H1 (cell line): ENCODE measurements at regions not wholly inside any gene's neighbourhood (a gene's known extent, or its start where the extent isn't known, plus 50 kb on each side); places are given as distances from the start of the nearest gene placed in this dataset.

Source experiments
- CTCF ChIA-PET: fragments of 300-600 bp; sonication (Branson Sonifier 250); formaldehyde crosslinking; loops from one replicate; lab custom pipeline; 2021; ENCODE audit not compliant: partially characterized antibody; lab: Charles Lee
- POLR2A ChIA-PET: fragments of 300-600 bp; sonication (Branson Sonifier 250); formaldehyde crosslinking; loops from one replicate; lab custom pipeline; 2021; ENCODE audit warnings: inconsistent platforms; ENCODE audit not compliant: partially characterized antibody; lab: Charles Lee
- DNase-seq, 2 experiments: peaks; one replicate each; pipeline versions ENCODE4 v3.0.0 to v3.0.0-alpha.2; 2010 to 2022; ENCODE audit warnings: low spot score in 2 of 2, low read depth in 1 of 2, mixed read lengths in 1 of 2
- FAIRE-seq: peaks from 2 replicates; lab custom pipeline; 2011; peaks lifted over from hg19 to GRCh38; lab: Jason Lieb, UNC
- H2AFZ ChIP-seq: 2 replicates; pipeline ENCODE4 v1.8.1; 2012; ENCODE audit warnings: low read length, inconsistent platforms
- H2AK5ac ChIP-seq: 2 replicates; pipeline ENCODE4 v1.6.1; 2013; ENCODE audit warnings: low read depth, low read length
- H2BK120ac ChIP-seq: replicated peaks from 2 replicates; pipeline ENCODE3; 2013; ENCODE audit warnings: low read depth, low read length, inconsistent platforms
- H2BK12ac ChIP-seq: 2 replicates; pipeline ENCODE4 v1.6.1; 2013; ENCODE audit warnings: low read depth, low read length
- H2BK15ac ChIP-seq: 2 replicates; pipeline ENCODE4 v1.6.1; 2013; ENCODE audit warnings: low read length
- H2BK20ac ChIP-seq: 2 replicates; pipeline ENCODE4 v1.6.1; 2013; ENCODE audit warnings: low read length
- H2BK5ac ChIP-seq: 2 replicates; pipeline ENCODE4 v1.6.1; 2013; ENCODE audit warnings: low read depth, low read length
- H3K14ac ChIP-seq: 2 replicates; pipeline ENCODE4 v1.6.1; 2013; ENCODE audit warnings: inconsistent platforms; ENCODE audit not compliant: insufficient read length
- H3K18ac ChIP-seq: 2 replicates; pipeline ENCODE4 v1.6.1; 2013; ENCODE audit warnings: low read length; ENCODE audit errors: extremely low read depth
- H3K23ac ChIP-seq: 2 replicates; pipeline ENCODE4 v1.6.1; 2013; ENCODE audit warnings: inconsistent platforms; ENCODE audit not compliant: insufficient read length
- H3K23me2 ChIP-seq: 2 replicates; pipeline ENCODE4 v1.6.1; 2013; ENCODE audit warnings: low read depth, low read length
- H3K27ac ChIP-seq: 2 replicates; pipeline ENCODE4 v1.6.1; 2011; ENCODE audit warnings: low read depth, low read length, inconsistent platforms
- H3K27me3 ChIP-seq, 4 experiments: replicated peaks in 1 of 4; 1 replicate in 1 of 4; 2 replicates in 3 of 4; pipeline versions ENCODE4 v1.6.1 to v1.8.1; 2011 to 2013; ENCODE audit warnings: low read length in 3 of 4, mild to moderate bottlenecking in 3 of 4, inconsistent platforms in 2 of 4, mixed read lengths in 2 of 4, moderate library complexity in 1 of 4; ENCODE audit not compliant: control insufficient read depth in 3 of 4, insufficient read depth in 3 of 4; ENCODE audit errors: extremely low read depth in 1 of 4
- H3K36me3 ChIP-seq, 4 experiments: 2 replicates each; pipeline versions ENCODE4 v1.6.1 to v1.8.1; 2011 to 2013; ENCODE audit warnings: mild to moderate bottlenecking in 4 of 4, low read length in 3 of 4, moderate library complexity in 2 of 4, control low read depth in 1 of 4, inconsistent platforms in 1 of 4; ENCODE audit not compliant: insufficient read depth in 4 of 4, control insufficient read depth in 2 of 4
- H3K4ac ChIP-seq: replicated peaks from 2 replicates; pipeline ENCODE3; 2013; ENCODE audit warnings: low read length, low read depth, mixed read lengths, inconsistent platforms; ENCODE audit not compliant: insufficient read length
- H3K4me1 ChIP-seq, 4 experiments: replicated peaks in 1 of 4; 1 replicate in 1 of 4; 2 replicates in 3 of 4; pipeline versions ENCODE4 v1.6.1 to v1.8.1; 2011 to 2013; ENCODE audit warnings: low read length in 3 of 4, inconsistent platforms in 2 of 4, mixed read lengths in 1 of 4; ENCODE audit not compliant: insufficient read depth in 4 of 4, control insufficient read depth in 3 of 4
- H3K4me2 ChIP-seq, 2 experiments: 2 replicates each; pipeline versions ENCODE4 v1.6.1 to v1.8.1; 2011 to 2013; ENCODE audit warnings: low read depth in 2 of 2, low read length in 2 of 2, control low read depth in 1 of 2, inconsistent platforms in 1 of 2, mild to moderate bottlenecking in 1 of 2; ENCODE audit not compliant: insufficient read depth in 1 of 2
- H3K4me3 ChIP-seq, 4 experiments: fragments of 200-600, 300-600 bp in 1 of 4; sonication (generic), shearing (Covaris generic), sonication (Bioruptor Twin) in 1 of 4; 2 replicates each; pipeline versions ENCODE4 v1.5.1 to v1.8.1; 2011 to 2016; ENCODE audit warnings: low read length in 4 of 4, low read depth in 3 of 4, control low read depth in 2 of 4, inconsistent platforms in 2 of 4, mild to moderate bottlenecking in 2 of 4, mixed read lengths in 1 of 4, moderate library complexity in 1 of 4; ENCODE audit not compliant: insufficient read depth in 2 of 4; ENCODE audit errors: extremely low read depth in 1 of 4
- H3K56ac ChIP-seq: replicated peaks from 2 replicates; pipeline ENCODE3; 2013; ENCODE audit warnings: low read depth, mild to moderate bottlenecking, mixed read lengths, low read length, inconsistent platforms; ENCODE audit not compliant: insufficient read length
- H3K79me1 ChIP-seq: 2 replicates; pipeline ENCODE4 v1.6.1; 2013; ENCODE audit warnings: low read depth, low read length, control low read depth
- H3K79me2 ChIP-seq, 2 experiments: 2 replicates each; pipeline versions ENCODE4 v1.6.1 to v1.8.1; 2012 to 2013; ENCODE audit warnings: low read length in 2 of 2, mild to moderate bottlenecking in 2 of 2, inconsistent platforms in 1 of 2; ENCODE audit not compliant: insufficient read depth in 2 of 2, control insufficient read depth in 1 of 2
- H3K9ac ChIP-seq, 4 experiments: replicated peaks in 1 of 4; 1 replicate in 1 of 4; 2 replicates in 3 of 4; pipeline versions ENCODE4 v1.6.1 to v1.8.1; 2011 to 2013; ENCODE audit warnings: low read depth in 3 of 4, low read length in 3 of 4, control low read depth in 2 of 4, mild to moderate bottlenecking in 2 of 4, moderate library complexity in 2 of 4, inconsistent platforms in 1 of 4; ENCODE audit errors: extremely low read depth in 1 of 4
- H3K9me3 ChIP-seq, 2 experiments: 2 replicates each; pipeline versions ENCODE4 v1.6.1 to v1.8.1; 2012 to 2013; ENCODE audit warnings: mild to moderate bottlenecking in 2 of 2, moderate library complexity in 2 of 2, control low read depth in 1 of 2, inconsistent platforms in 1 of 2, low read depth in 1 of 2, low read length in 1 of 2, mixed read lengths in 1 of 2; ENCODE audit not compliant: insufficient read depth in 2 of 2
- H4K20me1 ChIP-seq, 2 experiments: replicated peaks in 1 of 2; 2 replicates each; pipeline versions ENCODE3 to v1.8.1; 2011 to 2013; ENCODE audit warnings: inconsistent platforms in 2 of 2, low read length in 2 of 2, mild to moderate bottlenecking in 1 of 2; ENCODE audit not compliant: insufficient read depth in 2 of 2, control insufficient read depth in 1 of 2
- H4K5ac ChIP-seq: 2 replicates; pipeline ENCODE4 v1.6.1; 2013; ENCODE audit warnings: low read length, low read depth, mixed read lengths, inconsistent platforms; ENCODE audit not compliant: insufficient read length
- H4K8ac ChIP-seq: 2 replicates; pipeline ENCODE4 v1.8.0; 2013; ENCODE audit warnings: mild to moderate bottlenecking, moderate library complexity, low read length, inconsistent platforms; ENCODE audit not compliant: insufficient read depth; ENCODE audit errors: extremely low read depth
- H4K91ac ChIP-seq: replicated peaks from 2 replicates; pipeline ENCODE3; 2013; ENCODE audit warnings: low read length, mixed read lengths, inconsistent platforms; ENCODE audit not compliant: insufficient read length
- CREB1 ChIP-seq: IDR thresholded peaks from 2 replicates; pipeline ENCODE4 v1.6.1; 2012; ENCODE audit warnings: inconsistent platforms
- E2F6 ChIP-seq: IDR thresholded peaks from 2 replicates; pipeline ENCODE4 v1.6.1; 2012; ENCODE audit warnings: inconsistent platforms
- EGR1 ChIP-seq: IDR thresholded peaks from 2 replicates; pipeline ENCODE4 v1.6.1; 2011; ENCODE audit warnings: low read depth, low read length, borderline replicate concordance
- HDAC2 ChIP-seq, 2 experiments: fragments of 300-600 bp in 1 of 2; sonication (generic) in 1 of 2; IDR thresholded peaks; 2 replicates each; pipeline ENCODE4 v1.6.1; 2011 to 2012; ENCODE audit warnings: low read depth in 2 of 2, low read length in 2 of 2, mild to moderate bottlenecking in 2 of 2, moderate library complexity in 2 of 2, borderline replicate concordance in 1 of 2, inconsistent platforms in 1 of 2
- HDAC6 ChIP-seq: IDR thresholded peaks from one replicate; pipeline ENCODE4 v1.7.1; 2012; ENCODE audit warnings: low read depth, mild to moderate bottlenecking, inconsistent platforms, low read length, moderate library complexity
- KDM5A ChIP-seq: fragments of 200-600 bp; IDR thresholded peaks from 2 replicates; pipeline ENCODE4 v1.7.1; 2012; ENCODE audit warnings: mild to moderate bottlenecking, low read length, inconsistent platforms, mixed read lengths
- RAD21 ChIP-seq, 2 experiments: IDR thresholded peaks in 1 of 2; conservative IDR thresholded peaks in 1 of 2; 2 replicates each; pipeline ENCODE4 v1.6.1; 2011; ENCODE audit warnings: low read depth in 2 of 2, low read length in 2 of 2, improper control_type of control experiment in 1 of 2, inconsistent platforms in 1 of 2, mild to moderate bottlenecking in 1 of 2, moderate library complexity in 1 of 2
- RNF2 ChIP-seq: fragments of 200-900, 300-1000 bp; sonication (generic); IDR thresholded peaks from 2 replicates; pipeline ENCODE4 v1.7.1; 2016; ENCODE audit warnings: borderline replicate concordance, low read depth, mild to moderate bottlenecking, antibody characterized with exemption, low read length; ENCODE audit not compliant: poor library complexity, severe bottlenecking; ENCODE audit errors: missing control alignments
- RXRA ChIP-seq: IDR thresholded peaks from 2 replicates; pipeline ENCODE4 v1.6.1; 2011; ENCODE audit warnings: low read depth, mild to moderate bottlenecking, low read length, moderate library complexity; ENCODE audit not compliant: insufficient read depth
- SAP30 ChIP-seq: fragments of 300-600 bp; sonication (generic); IDR thresholded peaks from 2 replicates; pipeline ENCODE4 v1.7.1; 2012; ENCODE audit warnings: low read length, moderate library complexity, mild to moderate bottlenecking, inconsistent platforms; ENCODE audit not compliant: insufficient read depth, insufficient replicate concordance
- TAF1 ChIP-seq: IDR thresholded peaks from 2 replicates; pipeline ENCODE4 v1.6.1; 2011; ENCODE audit warnings: mild to moderate bottlenecking, low read depth, low read length
- TCF12 ChIP-seq: IDR thresholded peaks from 2 replicates; pipeline ENCODE4 v1.6.1; 2011; ENCODE audit warnings: low read depth, mild to moderate bottlenecking, low read length
- TEAD4 ChIP-seq: IDR thresholded peaks from 2 replicates; pipeline ENCODE4 v1.6.1; 2012; ENCODE audit warnings: low read depth, low read length, inconsistent platforms, mixed read lengths
- WGBS, 2 experiments: shearing (Covaris generic) in 1 of 2; methylation state at CpG; one replicate each; pipeline versions ENCODE4 v1.1.6 to v1.1.7; 2013 to 2015; ENCODE audit warnings: low lambda C conversion rate in 2 of 2, mixed read lengths in 2 of 2, inconsistent platforms in 1 of 2, low coverage in 1 of 2, missing lambda C conversion rate in 1 of 2; ENCODE audit not compliant: insufficient replicate concordance in 2 of 2, insufficient coverage in 1 of 2, insufficient read length in 1 of 2; ENCODE audit errors: extremely low coverage in 1 of 2, missing lambda C conversion rate in 1 of 2; 5-methylcytosine and 5-hydroxymethylcytosine counted together

GRCh38 chr10:57790703-57791102 lies 477.0 kb downstream of the IPMK start:
- ChIA-PET POLR2A (no interaction called here), CTCF (no interaction called here)
- Histone ChIP-seq H4K20me1 (no peaks in the 10 kb centered on the region), H3K4me1 (peaks cover 0 to 11% (median 6%) of the 10 kb centered on the region in 4 experiments; a peak in 6 of 7 replicates), H3K27me3 (no peaks in the 10 kb centered on the region), H2AFZ (no peak overlapping the region), H4K91ac (no peak overlapping the region), H3K79me1 (no peaks in the 10 kb centered on the region), H3K56ac (no peak overlapping the region), H3K4me3 (no peak overlapping the region), H3K9me3 (peaks cover 3 to 4% of the 10 kb centered on the region in 2 experiments; a peak in 2 of 4 replicates), H2BK15ac (no peak overlapping the region), H2BK5ac (no peak overlapping the region), H3K4me2 (no peak overlapping the region), H4K8ac (no peak overlapping the region), H3K27ac (no peak overlapping the region), H3K18ac (no peak overlapping the region), H3K9ac (no peak overlapping the region), H3K36me3 (peaks cover 0 to 5% (median 1%) of the 10 kb centered on the region in 4 experiments; a peak in 1 of 8 replicates), H4K5ac (no peak overlapping the region), H3K23me2 (no peaks in the 10 kb centered on the region), H2BK120ac (no peak overlapping the region), H2AK5ac (no peak overlapping the region), H3K79me2 (no peaks in the 10 kb centered on the region), H3K4ac (no peak overlapping the region), H2BK12ac (no peak overlapping the region), H3K23ac (no peak overlapping the region), H3K14ac (no peak overlapping the region), H2BK20ac (no peak overlapping the region)
- FAIRE-seq (no peak), DNase-seq (no peak)
- TF ChIP-seq TAF1 (no peak), RXRA (no peak), HDAC2 (IDR thresholded peaks at IDR 0.05; ENCODE audit: borderline replicate concordance in 1 of 2, low read depth in 2 of 2, low read length in 2 of 2) (no peak), KDM5A (no peak), SAP30 (no peak), HDAC6 (no peak), RAD21 (IDR thresholded peaks at IDR 0.05 in 1 of 2, conservative IDR thresholded peaks at IDR 0.05 in 1 of 2; ENCODE audit: low read depth in 2 of 2, low read length in 2 of 2) (no peak), E2F6 (no peak), RNF2 (no peak), EGR1 (no peak), TCF12 (no peak), CREB1 (no peak), TEAD4 (no peak)
- 100% methylated on average over 1 of the region's 1 CpG; no CpG with 5 or more reads in 1 of the 2 experiments for WGBS, 2 experiments
